ENCODE measurements at regions not wholly inside any gene's neighbourhood (a gene's known extent, or its start where the extent isn't known, plus 50 kb on each side); places are given as distances from the start of the nearest gene placed in this dataset.

DNA sequence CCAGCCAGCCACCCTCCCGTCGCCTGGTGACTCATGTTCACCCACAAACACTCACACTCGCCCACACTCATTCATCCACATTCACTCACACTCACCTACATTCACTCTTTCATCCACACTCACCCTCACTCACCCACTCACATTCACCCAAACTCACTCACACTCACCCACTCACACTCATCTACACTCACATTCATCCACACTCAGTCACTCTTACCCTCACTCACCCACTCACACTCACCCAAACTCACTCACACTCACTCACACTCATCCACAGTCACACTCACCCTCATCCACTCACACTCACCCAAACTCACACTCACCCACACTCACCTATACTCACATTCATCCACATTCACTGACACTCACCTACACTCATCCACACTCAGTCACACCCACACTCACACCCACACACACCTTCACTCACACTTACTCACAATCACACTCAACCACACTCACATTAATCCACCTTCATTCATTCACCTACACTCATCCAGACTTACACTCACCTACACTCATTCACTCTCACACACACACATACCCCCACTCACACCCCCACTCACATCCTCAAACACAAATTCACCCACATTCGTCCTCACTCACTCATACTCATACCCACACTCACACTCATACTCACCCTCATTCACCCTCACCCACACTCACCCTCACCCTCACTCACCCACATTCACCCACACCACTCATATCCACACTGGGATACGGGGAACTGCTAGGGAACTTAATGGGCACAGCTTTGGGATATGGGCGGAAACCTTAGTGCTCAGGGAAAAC is 2221.6 kb upstream of the AGA start:
- H3K4me2 ChIP-seq (replicated peaks; ENCODE audit: extremely low read depth, low read length, poor library complexity, severe bottlenecking), result no peak overlapping the region
- H3K9ac ChIP-seq (ENCODE audit: insufficient read depth, low read length, poor library complexity, severe bottlenecking), result no peak overlapping the region
- H2AFZ ChIP-seq (ENCODE audit: insufficient read depth, low read depth, low read length, poor library complexity, severe bottlenecking), result no peak overlapping the region
- peaks cover 0 to 4% (median 0%) of the 10 kb centered on the region in 3 donors for H3K27me3 Mint-ChIP-seq (ENCODE audit: low read depth in 3 of 3)
- H3K4me3 Mint-ChIP-seq, result no peak overlapping the region
- no peaks in the 10 kb centered on the region for H3K4me1 Mint-ChIP-seq
- WGBS (ENCODE audit: insufficient coverage), result 91% methylated on average over 6 of the region's 6 CpGs
- intact Hi-C loops (cut with micrococcal nuclease), result no loop called here
- no peaks in the 10 kb centered on the region for H3K4me1 ChIP-seq (ENCODE audit: control insufficient read depth in 1 of 2, insufficient read depth in 2 of 2, low read length in 2 of 2)
- peaks cover 30% of the 10 kb centered on the region in 2 donors for H3K9me3 ChIP-seq (replicated peaks in 1 of 2; ENCODE audit: control insufficient read depth in 1 of 2, insufficient read depth in 1 of 2, low read length in 2 of 2)
- TF ChIP-seq, protein P1, sequence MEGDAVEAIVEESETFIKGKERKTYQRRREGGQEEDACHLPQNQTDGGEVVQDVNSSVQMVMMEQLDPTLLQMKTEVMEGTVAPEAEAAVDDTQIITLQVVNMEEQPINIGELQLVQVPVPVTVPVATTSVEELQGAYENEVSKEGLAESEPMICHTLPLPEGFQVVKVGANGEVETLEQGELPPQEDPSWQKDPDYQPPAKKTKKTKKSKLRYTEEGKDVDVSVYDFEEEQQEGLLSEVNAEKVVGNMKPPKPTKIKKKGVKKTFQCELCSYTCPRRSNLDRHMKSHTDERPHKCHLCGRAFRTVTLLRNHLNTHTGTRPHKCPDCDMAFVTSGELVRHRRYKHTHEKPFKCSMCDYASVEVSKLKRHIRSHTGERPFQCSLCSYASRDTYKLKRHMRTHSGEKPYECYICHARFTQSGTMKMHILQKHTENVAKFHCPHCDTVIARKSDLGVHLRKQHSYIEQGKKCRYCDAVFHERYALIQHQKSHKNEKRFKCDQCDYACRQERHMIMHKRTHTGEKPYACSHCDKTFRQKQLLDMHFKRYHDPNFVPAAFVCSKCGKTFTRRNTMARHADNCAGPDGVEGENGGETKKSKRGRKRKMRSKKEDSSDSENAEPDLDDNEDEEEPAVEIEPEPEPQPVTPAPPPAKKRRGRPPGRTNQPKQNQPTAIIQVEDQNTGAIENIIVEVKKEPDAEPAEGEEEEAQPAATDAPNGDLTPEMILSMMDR (IDR thresholded peaks at IDR 0.05), result no peak
- no peaks in the 10 kb centered on the region for H3K27me3 ChIP-seq (ENCODE audit: control insufficient read depth in 2 of 2, insufficient read depth in 2 of 2, low read length in 2 of 2)
- no peak for DNase-seq
- no peak overlapping the region for H3K4me3 ChIP-seq (replicated peaks in 1 of 3; ENCODE audit: low read depth in 2 of 3, low read length in 3 of 3)
- no peaks in the 10 kb centered on the region for H3K36me3 ChIP-seq (replicated peaks in 1 of 2; ENCODE audit: control insufficient read depth in 1 of 2, insufficient read depth in 2 of 2, low read length in 2 of 2)
- no peaks in the 10 kb centered on the region for H4K20me1 ChIP-seq (ENCODE audit: insufficient read depth, low read length)
- H3K27ac ChIP-seq (ENCODE audit: low read depth in 1 of 2, low read length in 2 of 2), result no peak overlapping the region
- H3K27ac Mint-ChIP-seq, result no peak overlapping the region
- H3K36me3 Mint-ChIP-seq, result no peaks in the 10 kb centered on the region
- no peaks in the 10 kb centered on the region for H3K79me2 ChIP-seq (ENCODE audit: insufficient read depth, low read length)
- H3K9me3 Mint-ChIP-seq, result peaks cover 7 to 30% (median 18%) of the 10 kb centered on the region in 7 donors

DNA sequence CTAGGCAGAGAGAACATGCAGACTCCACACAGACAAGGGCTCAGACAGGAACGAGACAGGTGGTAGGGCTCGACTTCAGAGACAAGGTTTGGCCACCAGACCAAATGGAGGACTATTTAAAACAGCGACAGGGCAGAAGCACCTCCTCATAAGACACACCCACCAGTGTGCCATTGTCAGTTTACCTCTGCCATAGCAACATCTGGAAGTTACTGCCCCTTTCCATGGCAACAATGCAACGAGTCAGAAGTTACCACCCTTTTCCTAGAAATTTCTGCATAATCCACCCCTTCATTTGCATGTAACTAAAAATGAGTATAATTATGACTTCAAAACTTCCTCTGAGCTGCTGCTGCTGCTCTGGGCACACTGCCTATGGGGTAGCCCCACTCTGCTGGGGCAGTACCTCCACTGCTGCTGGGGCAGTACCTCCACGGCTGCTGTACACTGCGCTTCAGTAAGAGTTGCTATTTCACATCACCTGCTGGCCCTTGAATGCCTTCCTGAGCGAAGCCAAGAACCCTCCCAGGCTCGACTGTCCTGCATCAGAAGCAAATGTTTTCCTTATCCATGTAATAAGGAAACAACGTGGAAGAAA is 2222.3 kb upstream of the AGA start:
- Mint-ChIP-seq H3K4me3 (no peak overlapping the region), H3K36me3 (no peaks in the 10 kb centered on the region), H3K27me3 (ENCODE audit: low read depth in 3 of 3) (peaks cover 0 to 4% (median 0%) of the 10 kb centered on the region in 3 donors), H3K27ac (no peak overlapping the region), H3K4me1 (no peaks in the 10 kb centered on the region), H3K9me3 (peaks cover 7 to 33% (median 21%) of the 10 kb centered on the region in 7 donors)
- Histone ChIP-seq H4K20me1 (ENCODE audit: insufficient read depth, low read length) (no peaks in the 10 kb centered on the region), H3K36me3 (replicated peaks in 1 of 2; ENCODE audit: control insufficient read depth in 1 of 2, insufficient read depth in 2 of 2, low read length in 2 of 2) (no peaks in the 10 kb centered on the region), H3K9ac (ENCODE audit: insufficient read depth, low read length, poor library complexity, severe bottlenecking) (no peak overlapping the region), H3K27ac (ENCODE audit: low read depth in 1 of 2, low read length in 2 of 2) (no peak overlapping the region), H3K4me2 (replicated peaks; ENCODE audit: extremely low read depth, low read length, poor library complexity, severe bottlenecking) (no peak overlapping the region), H3K79me2 (ENCODE audit: insufficient read depth, low read length) (no peaks in the 10 kb centered on the region), H3K27me3 (ENCODE audit: control insufficient read depth in 2 of 2, insufficient read depth in 2 of 2, low read length in 2 of 2) (no peaks in the 10 kb centered on the region), H3K9me3 (replicated peaks in 1 of 2; ENCODE audit: control insufficient read depth in 1 of 2, insufficient read depth in 1 of 2, low read length in 2 of 2) (peaks cover 30 to 32% of the 10 kb centered on the region in 2 donors), H2AFZ (ENCODE audit: insufficient read depth, low read depth, low read length, poor library complexity, severe bottlenecking) (no peak overlapping the region), H3K4me1 (ENCODE audit: control insufficient read depth in 1 of 2, insufficient read depth in 2 of 2, low read length in 2 of 2) (no peaks in the 10 kb centered on the region), H3K4me3 (replicated peaks in 1 of 3; ENCODE audit: low read depth in 2 of 3, low read length in 3 of 3) (no peak overlapping the region)
- DNase-seq, result no peak
- TF ChIP-seq, protein P1 (IDR thresholded peaks at IDR 0.05), result no peak
- 87% methylated on average over 8 of the region's 9 CpGs for WGBS (ENCODE audit: insufficient coverage)
- intact Hi-C loops (cut with micrococcal nuclease), result no loop called here

Data from CD14-positive monocyte (primary cell).